Skeletal muscle tissue (tissue), 3 donors: ENCODE measurements at regions not wholly inside any gene's neighbourhood (a gene's known extent, or its start where the extent isn't known, plus 50 kb on each side); places are given as distances from the start of the nearest gene placed in this dataset.

ENCODE experiments used
- H3K27ac ChIP-seq: one replicate; pipeline ENCODE4 v1.7.0; 2013; ENCODE audit warnings: mild to moderate bottlenecking, low read depth, low read length, inconsistent platforms
- H3K27me3 ChIP-seq, 3 donors: one replicate each; pipeline ENCODE4 v1.7.0; 2013; ENCODE audit warnings: low read length in 3 of 3; ENCODE audit not compliant: control insufficient read depth in 3 of 3, insufficient read depth in 3 of 3
- H3K36me3 ChIP-seq, 3 donors: one replicate each; pipeline ENCODE4 v1.7.0; 2013; ENCODE audit warnings: low read length in 3 of 3; ENCODE audit not compliant: control insufficient read depth in 3 of 3, insufficient read depth in 3 of 3
- H3K4me1 ChIP-seq, 3 donors: one replicate each; pipeline ENCODE4 v1.7.0; 2013; ENCODE audit warnings: low read length in 3 of 3, mild to moderate bottlenecking in 3 of 3; ENCODE audit not compliant: control insufficient read depth in 3 of 3, insufficient read depth in 3 of 3
- H3K4me3 ChIP-seq, 3 donors: one replicate each; pipeline ENCODE4 v1.7.0; 2013; ENCODE audit warnings: low read length in 3 of 3
- H3K9ac ChIP-seq, 3 donors: one replicate each; pipeline ENCODE4 v1.7.0; 2013; ENCODE audit warnings: low read length in 3 of 3, mild to moderate bottlenecking in 3 of 3, moderate library complexity in 2 of 3, low read depth in 1 of 3
- H3K9me3 ChIP-seq, 3 donors: one replicate each; pipeline ENCODE4 v1.7.0; 2013; ENCODE audit warnings: low read length in 3 of 3; ENCODE audit not compliant: control insufficient read depth in 3 of 3
- donor health status: Osteomylitis.

DNA sequence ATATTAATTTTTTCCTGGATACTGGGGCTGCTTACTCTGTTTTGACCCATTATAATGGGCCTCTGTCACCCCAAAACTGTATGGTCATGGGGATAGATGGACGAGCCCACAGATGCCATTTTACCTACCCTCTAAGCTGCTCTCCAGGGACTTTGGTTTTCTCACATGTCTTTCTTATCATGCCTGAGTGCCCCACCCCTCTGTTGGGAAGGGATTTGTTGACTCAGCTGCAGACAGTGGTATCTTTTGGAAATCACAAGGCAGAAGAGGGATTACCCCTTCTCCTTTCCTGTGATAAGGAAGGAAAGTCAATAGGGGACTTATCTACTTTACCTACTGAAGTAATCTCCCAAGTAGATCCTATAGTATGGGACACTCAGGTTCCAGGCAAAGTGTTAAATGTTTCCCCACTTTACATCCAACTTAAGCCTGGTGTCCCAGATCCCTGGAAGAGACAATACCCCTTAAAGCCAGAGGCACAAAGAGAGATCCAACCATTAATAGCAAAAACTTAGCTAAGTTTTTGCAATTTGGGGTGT is 182.7 kb downstream of the RNF152 start:
- Histone ChIP-seq H3K9ac (no peak overlapping the region), H3K9me3 (no peaks in the 10 kb centered on the region), H3K27ac (no peak overlapping the region), H3K4me3 (no peak overlapping the region), H3K36me3 (no peaks in the 10 kb centered on the region), H3K27me3 (no peaks in the 10 kb centered on the region), H3K4me1 (no peaks in the 10 kb centered on the region)

- H3K36me3 ChIP-seq = no peaks in the 10 kb centered on the region
- H3K4me1 ChIP-seq = no peaks in the 10 kb centered on the region
- H3K9me3 ChIP-seq = no peaks in the 10 kb centered on the region
These were observed 186.4 kb downstream of the RNF152 start for GRCh38 chr18:61706276-61706915.

DNA sequence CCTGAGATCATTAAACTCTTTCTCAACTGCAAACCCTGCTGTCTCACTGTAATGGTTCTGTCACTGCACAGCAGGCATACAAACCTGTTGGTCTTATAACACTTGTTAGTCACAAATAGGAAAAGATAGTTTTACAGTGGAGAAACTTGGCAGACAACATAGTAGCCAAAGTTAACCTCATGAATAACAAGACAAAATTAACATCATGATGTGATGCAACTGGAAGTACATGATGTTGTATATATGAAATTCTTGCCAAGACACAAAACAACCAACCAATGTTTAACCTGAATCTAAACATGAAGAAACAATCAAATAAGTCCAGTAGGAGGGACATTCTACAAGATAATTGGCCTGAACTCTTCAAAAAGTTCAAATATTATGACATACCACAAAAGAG is 189.3 kb downstream of the RNF152 start:
- H3K4me3 ChIP-seq = no peak overlapping the region

More at GRCh38 chr18:61706276-61706915, 186.4 kb downstream of the RNF152 start:
- Histone ChIP-seq H3K27ac (no peak overlapping the region), H3K27me3 (no peaks in the 10 kb centered on the region), H3K9ac (no peak overlapping the region), H3K4me3 (no peak overlapping the region)

GRCh38 chr18:61702007-61702406 is 190.8 kb downstream of the RNF152 start:
- no peak overlapping the region for H3K4me3 ChIP-seq
- H3K27ac ChIP-seq = no peak overlapping the region
- H3K9me3 ChIP-seq = no peaks in the 10 kb centered on the region

More for the DNA sequence above, 189.3 kb downstream of the RNF152 start:
- H3K27me3 ChIP-seq = no peaks in the 10 kb centered on the region
- no peaks in the 10 kb centered on the region for H3K9me3 ChIP-seq
- H3K36me3 ChIP-seq = no peaks in the 10 kb centered on the region
- no peak overlapping the region for H3K9ac ChIP-seq
- H3K4me1 ChIP-seq = no peaks in the 10 kb centered on the region
- H3K27ac ChIP-seq = no peak overlapping the region

GRCh38 chr18:61699397-61700110 is 193.3 kb downstream of the RNF152 start:
- Histone ChIP-seq H3K4me1 (no peaks in the 10 kb centered on the region), H3K9me3 (no peaks in the 10 kb centered on the region), H3K36me3 (no peaks in the 10 kb centered on the region)

More at GRCh38 chr18:61702007-61702406, 190.8 kb downstream of the RNF152 start:
- H3K27me3 ChIP-seq = no peaks in the 10 kb centered on the region
- no peaks in the 10 kb centered on the region for H3K4me1 ChIP-seq
- H3K36me3 ChIP-seq = no peaks in the 10 kb centered on the region
- H3K9ac ChIP-seq = no peak overlapping the region

DNA sequence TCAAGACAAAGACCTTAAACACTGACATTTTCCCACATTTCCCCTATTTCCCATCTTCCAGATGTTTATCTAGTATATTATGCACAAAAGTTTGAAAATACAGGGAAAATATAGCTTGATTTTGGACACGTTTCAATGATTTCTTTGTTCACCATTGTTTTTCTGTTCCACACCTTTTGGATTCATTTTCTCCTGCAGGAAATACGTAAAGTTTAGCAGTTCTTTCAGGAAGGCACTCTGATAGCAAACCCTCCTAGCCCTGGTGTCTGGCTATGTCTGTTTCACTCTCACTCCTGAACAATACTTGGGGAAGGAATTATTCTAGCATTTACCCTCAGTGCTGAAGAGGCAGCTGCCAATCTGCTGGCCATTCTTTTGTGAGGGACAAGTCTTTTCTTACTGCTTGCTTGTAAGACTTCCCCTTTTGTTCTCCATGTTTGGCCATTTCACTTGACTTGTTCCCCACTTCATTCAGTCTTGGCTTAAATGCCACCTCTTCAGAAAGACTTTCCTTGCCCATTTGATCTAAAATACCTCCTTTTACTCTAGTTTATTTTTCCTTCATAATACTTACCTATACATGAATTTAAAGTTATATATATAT is 195.4 kb downstream of the RNF152 start:
- no peaks in the 10 kb centered on the region for H3K36me3 ChIP-seq
- no peak overlapping the region for H3K4me3 ChIP-seq
- no peaks in the 10 kb centered on the region for H3K4me1 ChIP-seq
- H3K27ac ChIP-seq = no peak overlapping the region
- H3K9ac ChIP-seq = no peak overlapping the region
- no peaks in the 10 kb centered on the region for H3K27me3 ChIP-seq
- H3K9me3 ChIP-seq = no peaks in the 10 kb centered on the region

More at GRCh38 chr18:61699397-61700110, 193.3 kb downstream of the RNF152 start:
- H3K27ac ChIP-seq = no peak overlapping the region
- H3K9ac ChIP-seq = no peak overlapping the region
- H3K4me3 ChIP-seq = no peak overlapping the region
- H3K27me3 ChIP-seq = no peaks in the 10 kb centered on the region

DNA sequence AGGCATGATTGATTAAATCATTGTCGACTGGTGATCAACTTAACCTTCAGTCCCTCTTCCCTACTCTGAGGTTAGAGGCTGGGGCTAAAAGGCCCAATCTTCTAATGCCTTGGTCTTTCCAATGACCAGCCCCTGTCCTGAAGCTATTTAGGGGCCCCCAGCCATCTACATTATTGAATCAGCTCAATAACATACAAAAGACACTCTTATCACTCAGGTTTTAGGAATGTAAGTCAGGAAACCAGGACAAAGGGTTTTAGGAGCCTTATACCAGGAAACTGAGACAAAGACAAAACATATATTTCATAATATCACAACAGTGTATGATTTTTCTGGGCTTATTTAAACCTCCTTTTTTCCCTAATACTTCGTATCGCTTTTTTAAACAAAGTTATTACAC is 198.6 kb downstream of the RNF152 start:
- H3K4me3 ChIP-seq = no peak overlapping the region
- no peak overlapping the region for H3K27ac ChIP-seq
- H3K27me3 ChIP-seq = no peaks in the 10 kb centered on the region
- H3K36me3 ChIP-seq = no peaks in the 10 kb centered on the region
- no peaks in the 10 kb centered on the region for H3K4me1 ChIP-seq
- no peak overlapping the region for H3K9ac ChIP-seq
- H3K9me3 ChIP-seq = no peaks in the 10 kb centered on the region

- no peak overlapping the region for H3K27ac ChIP-seq
- no peaks in the 10 kb centered on the region for H3K27me3 ChIP-seq
- H3K36me3 ChIP-seq = no peaks in the 10 kb centered on the region
- H3K9me3 ChIP-seq = no peaks in the 10 kb centered on the region
- H3K9ac ChIP-seq = no peak overlapping the region
- H3K4me1 ChIP-seq = no peaks in the 10 kb centered on the region
- no peak overlapping the region for H3K4me3 ChIP-seq
These were observed 202.2 kb downstream of the RNF152 start for GRCh38 chr18:61690418-61691138.

GRCh38 chr18:61687317-61687716 is 205.5 kb downstream of the RNF152 start:
- H3K9me3 ChIP-seq = no peaks in the 10 kb centered on the region
- H3K27me3 ChIP-seq = no peaks in the 10 kb centered on the region
- H3K27ac ChIP-seq = no peak overlapping the region
- no peaks in the 10 kb centered on the region for H3K4me1 ChIP-seq
- no peak overlapping the region for H3K4me3 ChIP-seq
- no peak overlapping the region for H3K9ac ChIP-seq
- no peaks in the 10 kb centered on the region for H3K36me3 ChIP-seq
